Activated CD4-positive, alpha-beta T cell treated with anti-CD3 and anti-CD28 coated beads, Interleukin-2, amount 10 ng/mL, durations not matched to agents 7 days and 5 days (primary cell): ENCODE measurements at regions not wholly inside any gene's neighbourhood (a gene's known extent, or its start where the extent isn't known, plus 50 kb on each side); places are given as distances from the start of the nearest gene placed in this dataset.

Source experiments
- CTCF ChIA-PET: fragments of 350-600 bp; sonication (Branson Sonifier 250); formaldehyde crosslinking; loops from one replicate; lab custom pipeline; 2021; ENCODE audit warnings: antibody characterized with exemption; lab: Charles Lee
- POLR2A ChIA-PET: fragments of 350-600 bp; sonication (Branson Sonifier 250); formaldehyde crosslinking; loops from one replicate; lab custom pipeline; 2021; ENCODE audit warnings: antibody characterized with exemption; lab: Charles Lee
- DNase-seq: peaks from one replicate; pipeline ENCODE4 v3.0.0-alpha.2; 2020
- H3K27ac Mint-ChIP-seq: one replicate; pipeline ENCODE4 v1.8.0; 2021; ENCODE audit warnings: mild to moderate bottlenecking, moderate library complexity, mixed read lengths
- H3K27me3 Mint-ChIP-seq: one replicate; pipeline ENCODE4 v1.8.0; 2021; ENCODE audit warnings: mixed read lengths
- H3K36me3 Mint-ChIP-seq: one replicate; pipeline ENCODE4 v1.8.0; 2021; ENCODE audit warnings: low read depth, mixed read lengths
- H3K4me1 Mint-ChIP-seq: one replicate; pipeline ENCODE4 v1.8.0; 2021; ENCODE audit warnings: mixed read lengths
- H3K4me3 Mint-ChIP-seq: one replicate; pipeline ENCODE4 v1.8.0; 2021; ENCODE audit warnings: mild to moderate bottlenecking, moderate library complexity, mixed read lengths
- H3K9me3 Mint-ChIP-seq: one replicate; pipeline ENCODE4 v1.8.0; 2021; ENCODE audit warnings: mixed read lengths

- H3K4me3 Mint-ChIP-seq = no peak overlapping the region
- DNase-seq = no peak
- POLR2A ChIA-PET = no interaction called here
- H3K36me3 Mint-ChIP-seq = no peaks in the 10 kb centered on the region
- CTCF ChIA-PET = no interaction called here
- no peaks in the 10 kb centered on the region for H3K9me3 Mint-ChIP-seq
- no peak overlapping the region for H3K27ac Mint-ChIP-seq
- no peaks in the 10 kb centered on the region for H3K4me1 Mint-ChIP-seq
- H3K27me3 Mint-ChIP-seq = no peaks in the 10 kb centered on the region
Measured at GRCh38 chr11:92727123-92727522, 242.3 kb upstream of the MTNR1B start.

- Mint-ChIP-seq H3K27me3 (no peaks in the 10 kb centered on the region), H3K4me3 (no peak overlapping the region), H3K36me3 (no peaks in the 10 kb centered on the region), H3K9me3 (no peaks in the 10 kb centered on the region), H3K4me1 (no peaks in the 10 kb centered on the region), H3K27ac (no peak overlapping the region)
- CTCF ChIA-PET = no interaction called here
- POLR2A ChIA-PET = no interaction called here
- no peak for DNase-seq
Measured at GRCh38 chr11:92727769-92728168, 241.7 kb upstream of the MTNR1B start.

GRCh38 chr11:92728628-92729027 is 240.8 kb upstream of the MTNR1B start:
- POLR2A ChIA-PET = no interaction called here
- CTCF ChIA-PET = no interaction called here
- no peaks in the 10 kb centered on the region for H3K36me3 Mint-ChIP-seq

GRCh38 chr11:92735039-92735438 is 234.4 kb upstream of the MTNR1B start:
- CTCF ChIA-PET = no interaction called here
- POLR2A ChIA-PET = no interaction called here
- H3K4me3 Mint-ChIP-seq = no peak overlapping the region
- no peak overlapping the region for H3K27ac Mint-ChIP-seq
- no peaks in the 10 kb centered on the region for H3K27me3 Mint-ChIP-seq
- no peaks in the 10 kb centered on the region for H3K4me1 Mint-ChIP-seq
- DNase-seq = no peak
- no peaks in the 10 kb centered on the region for H3K9me3 Mint-ChIP-seq
- no peaks in the 10 kb centered on the region for H3K36me3 Mint-ChIP-seq

More at GRCh38 chr11:92728628-92729027, 240.8 kb upstream of the MTNR1B start:
- H3K27me3 Mint-ChIP-seq = no peaks in the 10 kb centered on the region
- no peaks in the 10 kb centered on the region for H3K9me3 Mint-ChIP-seq
- no peaks in the 10 kb centered on the region for H3K4me1 Mint-ChIP-seq
- no peak for DNase-seq
- H3K4me3 Mint-ChIP-seq = no peak overlapping the region
- no peak overlapping the region for H3K27ac Mint-ChIP-seq

GRCh38 chr11:92738276-92738675 is 231.2 kb upstream of the MTNR1B start:
- Mint-ChIP-seq H3K27me3 (no peaks in the 10 kb centered on the region), H3K9me3 (no peaks in the 10 kb centered on the region), H3K4me3 (no peak overlapping the region), H3K4me1 (no peaks in the 10 kb centered on the region), H3K27ac (no peak overlapping the region), H3K36me3 (no peaks in the 10 kb centered on the region)
- POLR2A ChIA-PET = no interaction called here
- CTCF ChIA-PET = no interaction called here
- no peak for DNase-seq

GRCh38 chr11:92739041-92739440 is 230.4 kb upstream of the MTNR1B start:
- H3K4me3 Mint-ChIP-seq = no peak overlapping the region
- no peak overlapping the region for H3K27ac Mint-ChIP-seq
- no peaks in the 10 kb centered on the region for H3K4me1 Mint-ChIP-seq
- no peaks in the 10 kb centered on the region for H3K36me3 Mint-ChIP-seq
- no peaks in the 10 kb centered on the region for H3K9me3 Mint-ChIP-seq
- no peaks in the 10 kb centered on the region for H3K27me3 Mint-ChIP-seq
- ChIA-PET POLR2A (no interaction called here), CTCF (no interaction called here)
- no peak for DNase-seq

GRCh38 chr11:92739491-92739890 is 230.0 kb upstream of the MTNR1B start:
- ChIA-PET POLR2A (no interaction called here), CTCF (no interaction called here)
- no peaks in the 10 kb centered on the region for H3K9me3 Mint-ChIP-seq
- no peak for DNase-seq
- H3K4me3 Mint-ChIP-seq = no peak overlapping the region
- H3K36me3 Mint-ChIP-seq = no peaks in the 10 kb centered on the region
- H3K27me3 Mint-ChIP-seq = no peaks in the 10 kb centered on the region
- H3K27ac Mint-ChIP-seq = no peak overlapping the region
- H3K4me1 Mint-ChIP-seq = no peaks in the 10 kb centered on the region

GRCh38 chr11:92740276-92740675 is 229.2 kb upstream of the MTNR1B start:
- H3K4me3 Mint-ChIP-seq = no peak overlapping the region

GRCh38 chr11:92744929-92745585 is 224.4 kb upstream of the MTNR1B start:
- H3K9me3 Mint-ChIP-seq = no peaks in the 10 kb centered on the region
- no peak for DNase-seq
- H3K36me3 Mint-ChIP-seq = no peaks in the 10 kb centered on the region
- no peak overlapping the region for H3K27ac Mint-ChIP-seq
- no peaks in the 10 kb centered on the region for H3K4me1 Mint-ChIP-seq
- H3K27me3 Mint-ChIP-seq = no peaks in the 10 kb centered on the region
- ChIA-PET CTCF (no interaction called here), POLR2A (no interaction called here)
- H3K4me3 Mint-ChIP-seq = no peak overlapping the region

More at GRCh38 chr11:92740276-92740675, 229.2 kb upstream of the MTNR1B start:
- Mint-ChIP-seq H3K27me3 (no peaks in the 10 kb centered on the region), H3K36me3 (no peaks in the 10 kb centered on the region), H3K9me3 (no peaks in the 10 kb centered on the region), H3K4me1 (no peaks in the 10 kb centered on the region), H3K27ac (no peak overlapping the region)
- ChIA-PET CTCF (no interaction called here), POLR2A (no interaction called here)
- DNase-seq = no peak

- ChIA-PET CTCF (interaction anchor here (0.6 kb wide), 1 partner anchor 135 kb away, joined by 3 read pairs; no protein-coding TSS in a partner anchor), POLR2A (no interaction called here)
- no peak for DNase-seq
- no peaks in the 10 kb centered on the region for H3K27me3 Mint-ChIP-seq
- H3K27ac Mint-ChIP-seq = no peak overlapping the region
- H3K36me3 Mint-ChIP-seq = no peaks in the 10 kb centered on the region
- no peaks in the 10 kb centered on the region for H3K4me1 Mint-ChIP-seq
- H3K4me3 Mint-ChIP-seq = no peak overlapping the region
- H3K9me3 Mint-ChIP-seq = no peaks in the 10 kb centered on the region
Measured at GRCh38 chr11:92750794-92751193, 218.7 kb upstream of the MTNR1B start.

GRCh38 chr11:92751594-92751993 is 217.9 kb upstream of the MTNR1B start:
- no peak for DNase-seq
- H3K4me1 Mint-ChIP-seq = no peaks in the 10 kb centered on the region
- H3K36me3 Mint-ChIP-seq = no peaks in the 10 kb centered on the region
- H3K9me3 Mint-ChIP-seq = no peaks in the 10 kb centered on the region
- H3K27ac Mint-ChIP-seq = no peak overlapping the region
- ChIA-PET CTCF (no interaction called here), POLR2A (no interaction called here)
- H3K27me3 Mint-ChIP-seq = no peaks in the 10 kb centered on the region
- no peak overlapping the region for H3K4me3 Mint-ChIP-seq

- Mint-ChIP-seq H3K27ac (no peak overlapping the region), H3K36me3 (no peaks in the 10 kb centered on the region), H3K4me1 (no peaks in the 10 kb centered on the region), H3K9me3 (no peaks in the 10 kb centered on the region), H3K4me3 (no peak overlapping the region), H3K27me3 (no peaks in the 10 kb centered on the region)
- DNase-seq = no peak
- ChIA-PET CTCF (no interaction called here), POLR2A (interaction anchor here (0.6 kb wide), 1 partner anchor 391 kb away, joined by 9 read pairs; no protein-coding TSS in a partner anchor)
Measured at GRCh38 chr11:92752122-92752521, 217.3 kb upstream of the MTNR1B start.

GRCh38 chr11:92753161-92753560 is 216.3 kb upstream of the MTNR1B start:
- no peaks in the 10 kb centered on the region for H3K27me3 Mint-ChIP-seq
- ChIA-PET POLR2A (no interaction called here), CTCF (no interaction called here)
- H3K36me3 Mint-ChIP-seq = no peaks in the 10 kb centered on the region
- DNase-seq = no peak
- no peak overlapping the region for H3K4me3 Mint-ChIP-seq
- no peaks in the 10 kb centered on the region for H3K4me1 Mint-ChIP-seq
- H3K9me3 Mint-ChIP-seq = no peaks in the 10 kb centered on the region
- no peak overlapping the region for H3K27ac Mint-ChIP-seq

GRCh38 chr11:92758241-92758780 is 211.1 kb upstream of the MTNR1B start:
- Mint-ChIP-seq H3K27me3 (no peaks in the 10 kb centered on the region), H3K4me1 (no peaks in the 10 kb centered on the region), H3K27ac (no peak overlapping the region), H3K4me3 (no peak overlapping the region), H3K36me3 (no peaks in the 10 kb centered on the region), H3K9me3 (no peaks in the 10 kb centered on the region)
- CTCF ChIA-PET = no interaction called here
- POLR2A ChIA-PET = no interaction called here
- no peak for DNase-seq
